ENCODE measurements at regions not wholly inside any gene's neighbourhood (a gene's known extent, or its start where the extent isn't known, plus 50 kb on each side); places are given as distances from the start of the nearest gene placed in this dataset.

DNA sequence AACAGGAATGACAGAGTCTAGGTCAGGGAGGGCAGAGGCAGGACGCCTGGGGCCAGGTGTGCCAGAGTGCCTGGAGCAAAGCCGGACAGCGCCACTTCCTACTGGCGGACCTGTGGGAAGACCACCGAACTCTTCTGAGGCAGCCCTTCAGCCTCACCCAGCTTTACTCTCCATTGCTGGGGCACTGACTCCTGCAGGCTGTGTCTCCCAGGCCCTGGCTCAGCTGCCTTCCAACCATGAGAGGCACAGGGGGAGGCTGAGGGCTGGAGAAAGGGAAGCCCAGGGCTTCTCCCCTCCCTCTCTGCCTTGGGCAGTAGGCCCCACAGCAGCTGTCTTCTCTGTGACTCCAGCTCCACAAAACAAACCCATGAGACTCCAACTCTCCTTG lies 139.6 kb upstream of the UNC5B start:
- no peak for DNase-seq

DNA sequence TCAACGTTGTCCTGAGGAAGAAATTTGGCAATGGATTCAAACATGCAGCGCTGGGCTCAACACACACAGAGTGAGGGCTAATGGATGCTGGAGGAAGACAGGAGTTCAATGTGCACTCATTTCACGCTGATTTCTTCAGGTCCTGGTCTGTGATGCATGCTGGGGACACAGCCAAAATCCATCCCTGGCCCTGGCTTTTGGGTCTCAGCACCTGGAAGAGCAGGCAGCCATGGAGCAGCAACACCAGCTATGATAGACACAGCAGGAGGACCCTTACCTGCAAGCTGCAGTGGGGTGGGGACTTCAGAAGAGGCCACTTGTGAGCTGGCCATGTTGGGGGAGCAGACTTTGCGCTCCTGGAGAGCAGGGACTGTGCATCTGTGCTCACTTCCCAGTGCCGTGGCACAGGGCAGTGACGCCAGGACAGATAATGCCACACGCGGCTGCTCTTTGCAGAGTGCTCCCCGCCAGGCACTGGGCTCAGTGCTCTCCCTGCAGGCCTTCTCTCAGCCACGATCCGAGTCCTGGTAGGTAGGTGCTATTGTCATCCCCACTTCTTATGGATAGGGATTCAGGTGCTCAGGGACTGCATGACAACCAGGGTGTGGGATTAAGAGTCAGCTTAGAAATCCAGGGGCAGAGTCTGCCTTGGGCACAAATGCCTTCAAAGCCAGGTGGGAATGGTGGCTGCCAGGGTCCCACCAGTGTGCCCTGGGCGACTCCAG lies 138.8 kb upstream of the UNC5B start:
- DNase-seq = no peak

DNA sequence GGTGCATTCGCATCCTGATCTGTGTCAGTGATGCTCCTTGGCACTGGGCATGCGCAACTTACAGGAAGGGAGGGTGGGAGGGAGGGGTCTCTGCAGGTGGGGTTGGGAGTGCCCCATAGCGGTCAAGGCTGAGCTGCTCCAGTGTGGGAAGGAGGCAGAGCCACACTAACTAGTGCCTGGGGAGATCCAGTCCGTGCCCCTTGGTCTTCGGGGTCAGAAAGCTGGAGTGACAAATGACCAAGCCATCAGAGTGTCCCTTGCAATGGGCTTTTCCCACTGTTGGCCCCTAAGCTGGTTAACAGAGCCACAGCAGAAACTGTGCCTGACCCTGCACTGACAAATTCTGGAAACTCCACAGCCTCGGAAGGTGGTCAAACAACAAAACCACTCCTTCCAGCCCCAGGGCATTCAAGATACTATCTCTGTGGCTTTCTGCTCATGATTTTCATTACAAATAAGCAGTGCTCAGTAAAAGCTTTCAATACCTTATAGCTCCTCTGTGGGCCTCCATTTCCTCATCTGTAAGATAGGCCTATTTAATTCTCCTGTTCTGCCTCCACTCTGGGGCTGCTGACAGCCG lies 138.1 kb upstream of the UNC5B start:
- DNase-seq = no peak

DNA sequence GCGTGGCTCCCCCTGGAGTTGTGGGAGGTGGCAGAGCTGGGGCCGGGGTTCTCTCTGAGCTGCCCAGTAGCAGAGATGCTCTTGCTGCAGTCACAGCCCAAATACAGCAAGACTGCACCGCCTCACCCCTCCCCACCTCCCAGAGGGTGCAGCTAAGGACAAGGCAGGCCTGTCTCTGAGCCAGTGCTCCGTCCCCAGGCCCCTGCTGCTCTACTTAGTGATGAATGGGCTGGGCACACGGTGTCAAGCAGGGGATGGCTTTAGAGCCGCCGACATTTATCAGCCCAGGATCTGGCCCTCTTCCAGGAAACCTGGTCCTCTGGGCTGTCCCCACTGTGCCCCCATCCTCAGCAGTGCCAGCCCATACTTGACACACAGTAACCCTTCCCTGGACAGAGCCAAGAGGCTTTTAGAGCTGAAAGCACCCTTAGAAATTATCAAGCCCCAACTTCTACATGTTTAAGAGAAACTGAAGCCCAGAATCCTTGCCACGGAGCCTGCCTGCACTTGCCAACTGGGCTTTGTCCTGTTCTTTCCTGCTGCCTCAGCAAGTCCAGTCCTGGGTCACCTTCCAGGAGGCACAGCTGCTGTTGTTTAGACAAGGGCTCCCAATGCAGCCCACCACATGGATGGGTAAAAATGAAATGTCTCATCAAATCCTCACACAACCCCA lies 137.1 kb upstream of the UNC5B start:
- DNase-seq = no peak

DNA sequence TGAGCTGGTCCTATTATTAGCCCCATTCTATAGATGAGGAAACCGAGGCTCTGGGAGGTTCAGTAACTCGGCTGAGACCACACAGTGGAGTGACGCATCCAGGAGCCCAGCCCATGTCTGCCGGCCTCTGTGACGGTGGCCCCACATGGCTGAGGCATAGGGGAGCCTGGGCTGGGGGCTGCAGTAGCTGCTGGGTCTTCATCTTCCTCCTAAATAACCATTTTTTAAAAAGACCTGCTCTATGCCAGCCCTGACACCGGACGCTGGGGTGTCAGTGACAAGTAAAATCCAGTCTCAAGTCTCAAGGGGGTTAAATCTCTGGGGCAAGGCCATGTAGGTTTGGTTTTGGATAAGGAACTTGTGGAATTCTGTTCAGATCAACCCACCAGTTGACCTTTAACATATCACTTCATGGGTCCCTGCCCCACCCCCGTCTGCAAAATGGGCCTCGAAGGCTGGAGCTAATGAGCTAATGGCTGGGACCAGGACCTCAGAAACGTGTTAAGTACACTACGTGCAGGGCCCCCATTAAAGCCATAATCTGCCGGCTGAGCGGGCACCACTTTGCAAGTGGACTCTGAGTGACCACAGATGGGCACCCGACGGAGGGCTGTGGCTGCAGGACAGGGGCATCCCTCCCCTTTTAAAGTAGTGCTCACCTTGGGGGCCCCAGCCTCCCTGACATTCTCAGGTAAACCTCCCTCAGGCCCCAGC lies 136.5 kb upstream of the UNC5B start:
- no peak for DNase-seq

DNA sequence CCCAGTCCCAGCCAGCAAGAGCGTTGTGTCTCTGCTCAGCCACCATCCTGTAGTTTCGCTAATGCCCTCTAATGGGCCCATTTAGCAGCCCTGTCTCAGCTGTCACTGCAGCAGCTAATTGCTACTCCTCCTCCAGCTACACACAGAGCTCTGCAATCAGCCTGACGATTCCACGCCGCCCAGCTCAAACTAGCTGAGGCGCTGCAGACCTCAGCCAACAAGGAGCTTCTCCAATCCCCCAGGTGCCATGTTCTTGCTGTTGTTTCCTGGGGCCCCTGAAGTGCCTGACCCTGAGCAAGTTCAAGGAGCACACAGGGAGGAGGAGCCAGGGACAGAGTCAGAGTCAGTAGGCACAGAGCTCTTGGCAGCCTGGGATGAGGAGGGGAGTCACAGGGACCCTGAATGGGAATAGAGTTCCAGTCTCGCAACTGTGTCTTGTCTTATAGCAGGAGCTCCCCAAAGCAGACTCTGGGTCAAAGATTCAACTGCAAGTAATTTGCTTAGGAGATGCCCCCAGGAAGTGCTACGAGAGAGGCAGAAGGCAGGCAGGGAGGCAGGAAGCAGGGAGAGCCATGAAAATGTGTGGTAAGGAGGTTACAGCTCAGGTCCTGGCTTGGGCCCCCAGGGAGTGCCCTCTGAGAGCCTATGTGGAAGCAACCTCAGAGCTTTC lies 135.8 kb upstream of the UNC5B start:
- DNase-seq = no peak

DNA sequence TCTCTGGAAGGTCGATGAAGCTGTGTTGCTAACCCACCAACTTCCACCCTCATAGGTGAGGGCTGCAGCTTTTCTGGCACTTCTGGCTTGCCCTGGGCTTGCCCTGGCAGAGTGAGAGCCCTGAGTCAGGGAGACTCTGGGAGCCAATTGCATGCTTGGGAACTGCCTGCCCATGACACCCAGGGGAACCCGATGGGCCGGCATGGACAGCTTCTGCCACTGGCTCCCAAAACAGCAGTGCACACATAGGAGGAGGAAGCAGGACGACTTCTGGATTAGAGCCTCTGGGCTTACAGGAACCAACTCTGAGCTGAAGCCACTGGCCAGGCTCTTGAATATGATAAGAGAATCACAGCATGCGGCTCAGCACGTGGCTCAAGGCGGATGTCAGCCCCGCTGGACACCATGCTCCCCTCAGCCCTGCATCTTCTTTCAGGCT lies 135.2 kb upstream of the UNC5B start:
- no peak for DNase-seq

DNA sequence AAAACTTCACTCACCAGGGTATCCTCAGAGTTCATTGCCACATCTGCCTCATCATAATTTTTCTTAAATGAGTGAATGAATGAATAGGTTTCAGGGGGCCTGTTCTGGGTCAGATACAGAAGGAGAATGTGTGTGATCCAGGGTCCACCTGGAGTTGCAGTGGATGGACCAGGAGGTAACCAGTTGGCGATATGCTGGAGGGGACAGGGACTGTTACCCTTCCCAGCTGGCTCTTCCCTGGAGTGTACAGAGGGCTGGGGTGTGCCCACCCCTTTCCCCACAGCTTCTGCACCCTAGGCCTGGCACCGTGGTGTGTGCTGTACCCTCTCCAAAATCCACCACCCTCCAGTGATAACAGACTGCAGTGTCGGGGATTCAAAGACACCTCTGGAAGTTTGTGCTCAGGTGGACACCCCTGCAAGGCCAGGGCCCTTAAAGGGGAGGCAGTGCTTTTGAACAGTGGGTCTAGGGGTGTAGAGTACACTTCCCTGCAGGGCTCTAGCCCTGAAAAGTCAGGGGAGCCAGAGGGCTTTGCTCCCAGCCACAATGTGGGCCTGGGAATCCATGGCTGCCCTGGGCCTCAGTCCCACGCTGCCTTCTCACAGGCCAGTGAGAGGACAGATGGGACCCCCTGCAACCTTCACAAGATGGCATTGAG lies 134.4 kb upstream of the UNC5B start:
- DNase-seq = no peak

DNA sequence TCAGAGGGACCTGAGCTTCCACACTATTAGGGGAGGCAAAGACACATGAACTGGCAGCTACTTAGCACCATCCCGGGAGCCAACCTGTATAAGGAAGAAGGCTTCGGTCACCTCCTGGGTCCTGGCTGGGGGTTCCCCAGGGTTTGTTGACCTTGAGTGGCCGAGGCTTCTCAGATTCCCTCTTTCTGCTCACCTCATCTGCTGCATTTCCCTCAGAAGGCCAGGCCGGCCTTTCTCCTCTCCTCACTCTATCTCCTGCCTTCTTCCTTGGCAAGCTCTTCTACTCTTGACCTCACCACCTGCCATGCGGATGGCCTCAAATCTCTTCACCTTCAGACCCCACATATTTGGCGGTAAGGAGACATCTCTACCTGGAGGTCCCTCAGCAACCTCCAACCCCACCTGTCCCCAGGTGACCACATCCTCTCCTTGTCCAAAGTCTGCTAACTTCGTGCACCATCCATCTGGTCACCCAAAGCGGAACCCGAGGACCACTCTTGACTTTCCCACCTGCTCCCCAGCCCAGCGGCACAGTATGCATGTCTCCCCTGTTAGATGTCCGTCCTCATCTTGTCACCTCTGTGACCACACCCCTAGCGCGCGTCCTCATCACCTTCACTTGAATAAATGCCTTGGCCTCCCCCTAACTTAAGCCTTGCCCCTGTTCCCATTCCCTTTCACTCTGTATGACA lies 133.8 kb upstream of the UNC5B start:
- DNase-seq = no peak

DNA sequence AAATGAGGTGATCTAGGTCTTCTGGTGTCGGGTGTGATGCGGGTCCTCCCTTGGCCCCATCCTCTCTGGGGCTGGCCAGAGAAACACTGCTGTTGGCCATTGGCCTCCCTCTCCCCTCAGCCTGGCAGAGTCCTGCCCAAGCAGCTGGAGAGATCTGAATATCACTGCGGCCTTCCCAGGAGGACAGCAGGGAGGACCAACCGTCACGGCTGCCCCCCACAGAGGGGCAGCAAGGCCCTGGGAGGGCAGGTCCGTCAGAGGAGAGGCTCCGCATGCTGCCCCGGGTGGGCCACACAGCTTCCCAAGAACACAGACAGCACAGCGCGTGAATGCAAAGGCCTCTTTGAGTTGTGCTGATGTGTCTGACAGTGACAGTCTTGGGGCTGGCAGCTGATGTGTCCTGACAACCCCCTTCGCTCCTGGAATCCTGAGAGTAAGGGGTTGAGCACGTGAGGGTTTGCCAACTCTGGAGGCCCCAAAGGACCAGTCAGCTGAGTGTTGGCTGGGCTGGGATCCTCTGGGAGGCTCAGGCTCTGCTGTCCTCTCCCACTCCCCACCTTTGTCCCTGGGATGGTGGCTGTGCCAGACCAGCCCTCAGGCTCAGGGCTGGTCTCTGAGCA lies 132.5 kb upstream of the UNC5B start:
- DNase-seq = no peak

DNA sequence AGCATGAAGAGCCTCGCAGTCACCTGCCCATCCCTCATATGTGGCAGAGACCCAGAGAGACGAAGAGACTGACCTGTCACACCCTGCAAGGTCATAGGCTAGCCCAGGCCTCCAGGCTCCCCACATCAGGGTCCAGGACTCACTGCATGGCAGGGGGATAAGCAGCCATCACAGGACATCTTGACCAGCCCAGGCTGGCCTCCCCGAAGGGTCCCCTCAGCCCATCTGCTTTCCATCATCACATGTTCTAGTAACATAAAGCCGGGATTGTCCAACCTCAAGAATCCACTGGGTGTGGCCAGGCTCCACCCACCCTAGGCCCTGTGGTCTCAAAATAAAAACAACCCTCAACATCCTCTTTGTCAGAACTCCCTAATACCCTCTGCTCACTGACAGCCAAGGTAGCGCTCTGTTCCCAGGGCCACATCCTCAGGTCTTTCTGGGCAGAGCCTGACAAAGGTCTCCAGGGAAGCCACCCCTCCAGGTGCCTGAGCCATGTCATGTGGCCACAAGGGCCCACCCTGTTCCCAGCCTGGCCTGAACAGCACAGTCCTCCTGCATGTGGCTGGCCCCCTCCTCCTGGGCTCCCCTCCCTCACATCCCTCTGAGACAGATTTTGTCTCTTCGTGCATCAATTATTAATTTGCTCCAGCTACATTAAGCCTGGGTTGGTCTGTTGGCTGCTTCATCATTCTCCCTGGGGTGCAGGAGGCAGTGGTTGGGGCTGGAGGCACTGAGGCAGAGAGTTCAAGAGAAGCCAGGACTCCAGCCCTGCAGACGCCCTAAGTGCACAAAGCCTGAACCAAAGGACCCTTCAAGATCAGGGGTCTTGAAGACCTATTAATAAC lies 131.8 kb upstream of the UNC5B start:
- no peak for DNase-seq

DNA sequence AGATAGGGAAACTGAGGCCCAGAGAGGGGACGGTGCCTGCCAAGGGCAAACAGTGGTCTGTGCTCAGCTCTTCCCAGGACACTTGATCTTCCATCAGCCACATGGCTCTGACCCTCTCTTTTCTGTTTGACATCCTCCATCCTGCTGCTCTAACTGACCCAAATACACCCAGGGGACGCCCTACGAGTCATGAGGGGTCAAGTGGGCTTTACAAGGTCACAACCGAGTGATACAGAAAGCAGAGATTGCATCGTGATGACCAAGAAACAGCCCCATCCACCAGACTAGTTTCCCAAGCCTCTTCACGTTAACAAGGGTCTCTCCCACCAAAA lies 131.2 kb upstream of the UNC5B start:
- DNase-seq = no peak

DNA sequence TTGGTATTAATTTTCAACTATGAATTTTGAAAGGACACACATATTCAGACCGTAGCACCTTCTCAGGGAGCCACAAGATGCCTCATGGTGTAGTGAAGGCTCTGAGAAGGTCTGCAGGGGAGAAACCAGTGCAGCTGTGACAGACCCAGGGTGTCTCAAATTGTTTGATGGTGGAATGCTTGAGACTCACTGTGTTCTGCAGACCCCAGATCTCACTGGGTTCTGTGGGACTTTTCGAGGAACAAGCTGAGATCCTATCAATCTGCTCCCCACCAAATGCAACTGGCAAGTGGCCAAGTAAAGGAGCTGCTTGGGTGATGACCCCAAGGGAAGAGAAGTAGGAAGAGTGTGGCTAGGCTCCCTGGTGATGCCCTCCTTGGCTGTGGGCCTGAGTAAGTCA lies 130.5 kb upstream of the UNC5B start:
- DNase-seq = no peak

DNA sequence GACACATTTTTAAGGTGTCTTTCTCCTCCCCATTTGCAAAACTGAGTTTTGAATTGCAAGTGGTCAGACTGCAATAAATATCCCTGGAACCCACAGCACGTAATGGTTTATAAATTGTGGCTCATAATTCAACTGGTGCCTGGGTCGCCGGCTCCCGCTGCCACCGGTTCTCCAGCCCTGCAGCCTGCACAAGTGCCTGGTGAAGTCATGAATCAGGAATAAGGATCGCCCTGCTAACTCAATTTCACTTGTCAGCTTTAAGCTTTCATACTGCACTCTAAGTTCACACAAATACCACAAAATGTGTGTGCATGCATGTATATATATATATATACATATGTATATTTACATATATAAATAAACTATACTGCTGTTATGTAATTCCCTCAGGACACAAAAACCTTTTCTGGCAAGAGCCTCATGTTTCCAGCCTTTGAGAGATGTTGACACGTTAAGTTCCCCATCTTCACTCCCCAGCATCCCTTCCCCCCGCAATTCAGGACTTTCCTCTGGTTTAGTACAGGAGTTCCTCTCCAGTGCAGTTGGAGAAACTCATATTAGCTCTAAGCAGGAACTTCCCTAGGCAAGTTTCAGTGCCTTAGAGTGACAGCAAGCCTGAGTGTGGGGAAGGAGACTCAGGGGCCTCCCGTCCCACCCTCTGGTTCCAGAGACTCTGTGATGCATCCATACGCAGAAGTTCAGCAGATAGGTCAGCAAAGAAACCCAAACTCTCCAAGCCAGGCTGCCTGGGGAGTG lies 129.2 kb upstream of the UNC5B start:
- no peak for DNase-seq

DNA sequence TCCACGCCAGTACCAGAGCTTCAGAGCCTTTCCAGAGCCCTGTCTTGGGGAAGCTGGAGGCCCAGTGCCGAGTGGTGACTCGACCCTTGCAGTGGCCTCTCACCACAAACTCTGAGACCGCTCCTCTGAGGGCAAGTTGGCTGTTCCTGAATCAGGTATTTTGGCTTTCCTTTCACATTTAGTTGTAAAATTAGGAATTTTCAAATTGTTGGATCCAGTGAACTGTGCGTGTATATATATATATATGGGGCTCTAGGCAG lies 128.7 kb upstream of the UNC5B start:
- no peak for DNase-seq

DNA sequence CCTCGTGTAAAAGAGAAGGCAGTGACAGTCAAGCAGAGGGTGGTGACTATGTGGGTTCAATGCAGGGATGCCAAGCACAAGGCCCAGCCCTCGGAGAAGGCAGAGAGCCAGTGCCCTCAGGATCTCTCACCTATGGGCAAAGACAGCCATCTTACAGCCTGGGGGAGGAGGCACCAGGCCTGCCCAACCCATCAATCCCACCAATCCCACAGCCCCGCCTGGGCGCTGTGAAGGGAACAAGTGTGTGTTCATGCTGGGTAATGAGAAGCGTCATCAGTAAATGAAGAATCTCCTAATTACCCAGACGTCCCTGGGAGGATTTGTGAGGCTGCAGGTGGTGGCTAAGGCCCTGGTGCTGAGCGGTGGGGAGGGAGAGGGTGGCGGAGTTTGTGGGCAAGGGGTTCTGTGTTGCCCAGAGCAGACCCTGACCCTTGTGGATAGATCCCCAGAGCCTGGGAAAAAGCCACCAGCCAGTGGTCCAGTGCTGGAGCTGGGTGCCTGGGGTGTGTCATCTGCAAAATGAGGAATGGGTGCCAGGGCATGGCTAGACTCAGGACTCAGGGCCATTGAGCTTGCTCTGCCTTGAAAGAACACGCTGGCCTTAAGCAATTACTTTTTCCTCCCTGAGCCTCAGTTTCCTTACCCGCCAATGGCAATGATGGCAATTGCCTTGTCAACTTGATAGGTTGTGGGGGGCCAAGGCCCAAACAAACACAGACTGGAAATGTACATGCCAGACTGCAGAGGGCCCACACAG lies 128.1 kb upstream of the UNC5B start:
- no peak for DNase-seq

DNA sequence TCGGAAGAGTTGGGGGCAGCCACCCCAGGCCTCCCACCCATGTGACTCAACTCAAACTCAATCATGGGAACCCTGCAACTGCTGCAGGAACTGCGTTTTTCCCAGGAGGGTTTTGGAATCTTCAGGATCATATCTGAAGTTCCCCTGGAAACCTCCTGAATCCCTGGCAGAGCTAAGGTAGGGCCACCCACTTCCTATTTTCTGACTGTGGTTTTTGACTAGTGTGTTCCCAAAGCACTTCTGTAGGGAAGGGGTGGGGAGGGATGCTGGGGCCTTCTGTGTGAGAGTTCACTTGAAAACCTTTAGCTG lies 127.6 kb upstream of the UNC5B start:
- DNase-seq = no peak

DNA sequence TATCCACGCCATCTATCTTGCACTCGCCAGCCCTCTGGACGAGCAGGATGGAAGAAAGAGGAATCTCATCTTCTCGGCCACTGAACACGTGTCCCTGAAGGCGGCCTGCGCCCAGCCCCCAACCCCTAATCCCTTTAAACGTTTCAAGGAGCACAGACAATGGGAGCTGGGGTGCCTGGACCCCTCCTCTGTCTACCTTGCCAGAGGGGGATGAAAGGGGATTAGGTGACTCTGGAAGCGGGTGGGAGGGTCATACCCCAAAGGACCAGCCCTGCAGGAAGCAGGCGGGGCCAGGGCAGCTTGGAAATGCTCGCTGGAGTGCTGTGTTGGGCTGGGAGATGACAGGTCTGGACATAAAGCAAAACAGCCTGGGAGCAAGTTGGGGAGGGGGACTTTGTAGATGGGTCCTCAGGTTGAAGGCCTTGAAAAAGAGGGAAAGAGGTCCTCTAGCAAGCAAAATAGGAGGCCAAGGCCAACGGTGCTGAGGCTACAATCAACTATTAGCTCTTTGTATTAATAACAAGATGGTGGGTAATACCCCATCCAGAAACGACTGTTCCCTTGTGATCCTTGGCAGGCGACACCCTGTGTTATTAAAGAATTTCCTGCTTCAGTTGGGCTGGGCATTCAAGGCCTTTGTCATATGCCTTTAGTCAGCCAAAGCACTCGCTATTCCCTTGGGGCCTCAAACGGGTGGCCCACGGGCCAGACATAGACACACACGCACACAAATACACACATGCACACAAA lies 126.5 kb upstream of the UNC5B start:
- DNase-seq = no peak

All from stimulated activated CD4-positive, alpha-beta T cell treated with anti-CD3 and anti-CD28 coated beads, Interleukin-1b, Interleukin-23, amount 100 ng/mL, for 48 hours (primary cell).